ENCODE measurements at regions not wholly inside any gene's neighbourhood (a gene's known extent, or its start where the extent isn't known, plus 50 kb on each side); places are given as distances from the start of the nearest gene placed in this dataset.
A peak's percentile ranks its signal among the peaks of the same experiment; 100 is the strongest.

- no peaks in the 10 kb centered on the region for H3K27me3 ChIP-seq (ENCODE audit: control insufficient read depth, insufficient read depth, low read length)
- Mint-ChIP-seq H3K36me3 (no peaks in the 10 kb centered on the region), H3K9me3 (peaks cover 0 to 5% (median 2%) of the 10 kb centered on the region in 7 donors), H3K27ac (no peak overlapping the region), H3K4me1 (no peaks in the 10 kb centered on the region), H3K4me3 (peak overlapping the region in 1 of 4 donors; percentile 80), H3K27me3 (no peaks in the 10 kb centered on the region)
- DNase-seq (no peak), ATAC-seq (ENCODE audit: low read depth in 2 of 2) (no peak)
- H3K36me3 ChIP-seq (ENCODE audit: control insufficient read depth, insufficient read depth, low read length): no peaks in the 10 kb centered on the region
- H3K9me3 ChIP-seq (ENCODE audit: control insufficient read depth in 2 of 2, low read length in 2 of 2): no peaks in the 10 kb centered on the region
- no peak overlapping the region for H3K27ac ChIP-seq (ENCODE audit: insufficient read depth, low read length, poor library complexity, severe bottlenecking)
- H3K4me3 ChIP-seq (ENCODE audit: low read depth, low read length): no peak overlapping the region
- no peaks in the 10 kb centered on the region for H3K4me1 ChIP-seq (ENCODE audit: control insufficient read depth, insufficient read depth, low read length, poor library complexity, severe bottlenecking)
Observed at GRCh38 chr9:119611565-119611964, 242.3 kb upstream of the BRINP1 start.

- ATAC-seq (ENCODE audit: low read depth in 2 of 2) (no peak), DNase-seq (no peak)
- Histone ChIP-seq H3K36me3 (ENCODE audit: control insufficient read depth, insufficient read depth, low read length) (no peaks in the 10 kb centered on the region), H3K27ac (ENCODE audit: insufficient read depth, low read length, poor library complexity, severe bottlenecking) (no peak overlapping the region), H3K4me1 (ENCODE audit: control insufficient read depth, insufficient read depth, low read length, poor library complexity, severe bottlenecking) (no peaks in the 10 kb centered on the region), H3K27me3 (ENCODE audit: control insufficient read depth, insufficient read depth, low read length) (no peaks in the 10 kb centered on the region), H3K4me3 (ENCODE audit: low read depth, low read length) (no peak overlapping the region), H3K9me3 (ENCODE audit: control insufficient read depth in 2 of 2, low read length in 2 of 2) (no peaks in the 10 kb centered on the region)
- Mint-ChIP-seq H3K4me3 (no peak overlapping the region), H3K9me3 (peaks cover 0 to 7% (median 3%) of the 10 kb centered on the region in 7 donors), H3K27me3 (no peaks in the 10 kb centered on the region), H3K36me3 (no peaks in the 10 kb centered on the region), H3K4me1 (no peaks in the 10 kb centered on the region), H3K27ac (no peak overlapping the region)
Observed at GRCh38 chr9:119609277-119609971, 240.2 kb upstream of the BRINP1 start.

- H3K4me1 Mint-ChIP-seq: no peaks in the 10 kb centered on the region
- DNase-seq (no peak), ATAC-seq (ENCODE audit: low read depth in 2 of 2) (no peak)
- H3K4me3 ChIP-seq (ENCODE audit: low read depth, low read length): no peak overlapping the region
- no peak overlapping the region for H3K27ac ChIP-seq (ENCODE audit: insufficient read depth, low read length, poor library complexity, severe bottlenecking)
- H3K27me3 Mint-ChIP-seq: no peaks in the 10 kb centered on the region
- no peaks in the 10 kb centered on the region for H3K36me3 ChIP-seq (ENCODE audit: control insufficient read depth, insufficient read depth, low read length)
- peaks cover 0 to 7% (median 4%) of the 10 kb centered on the region in 7 donors for H3K9me3 Mint-ChIP-seq
- H3K27me3 ChIP-seq (ENCODE audit: control insufficient read depth, insufficient read depth, low read length): no peaks in the 10 kb centered on the region
- no peaks in the 10 kb centered on the region for H3K4me1 ChIP-seq (ENCODE audit: control insufficient read depth, insufficient read depth, low read length, poor library complexity, severe bottlenecking)
- no peaks in the 10 kb centered on the region for H3K36me3 Mint-ChIP-seq
- no peaks in the 10 kb centered on the region for H3K9me3 ChIP-seq (ENCODE audit: control insufficient read depth in 2 of 2, low read length in 2 of 2)
- H3K4me3 Mint-ChIP-seq: no peak overlapping the region
- no peak overlapping the region for H3K27ac Mint-ChIP-seq
Observed at GRCh38 chr9:119601632-119602031, 232.4 kb upstream of the BRINP1 start.

- H3K36me3 ChIP-seq (ENCODE audit: control insufficient read depth, insufficient read depth, low read length): no peaks in the 10 kb centered on the region
- no peak overlapping the region for H3K27ac ChIP-seq (ENCODE audit: insufficient read depth, low read length, poor library complexity, severe bottlenecking)
- no peak overlapping the region for H3K4me3 ChIP-seq (ENCODE audit: low read depth, low read length)
- Mint-ChIP-seq H3K27me3 (no peaks in the 10 kb centered on the region), H3K36me3 (no peaks in the 10 kb centered on the region), H3K4me3 (no peak overlapping the region), H3K27ac (no peak overlapping the region), H3K9me3 (peaks cover 1 to 5% (median 3%) of the 10 kb centered on the region in 7 donors), H3K4me1 (no peaks in the 10 kb centered on the region)
- no peaks in the 10 kb centered on the region for H3K4me1 ChIP-seq (ENCODE audit: control insufficient read depth, insufficient read depth, low read length, poor library complexity, severe bottlenecking)
- ATAC-seq (ENCODE audit: low read depth in 2 of 2): no peak
- no peaks in the 10 kb centered on the region for H3K27me3 ChIP-seq (ENCODE audit: control insufficient read depth, insufficient read depth, low read length)
- H3K9me3 ChIP-seq (ENCODE audit: control insufficient read depth in 2 of 2, low read length in 2 of 2): no peaks in the 10 kb centered on the region
- no peak for DNase-seq
Observed at GRCh38 chr9:119597499-119597898, 228.3 kb upstream of the BRINP1 start.

- peaks cover 0 to 5% (median 4%) of the 10 kb centered on the region in 7 donors for H3K9me3 Mint-ChIP-seq
- no peaks in the 10 kb centered on the region for H3K36me3 Mint-ChIP-seq
- DNase-seq (no peak), ATAC-seq (ENCODE audit: low read depth in 2 of 2) (no peak)
- Histone ChIP-seq H3K4me1 (ENCODE audit: control insufficient read depth, insufficient read depth, low read length, poor library complexity, severe bottlenecking) (no peaks in the 10 kb centered on the region), H3K27ac (ENCODE audit: insufficient read depth, low read length, poor library complexity, severe bottlenecking) (no peak overlapping the region), H3K36me3 (ENCODE audit: control insufficient read depth, insufficient read depth, low read length) (no peaks in the 10 kb centered on the region), H3K9me3 (ENCODE audit: control insufficient read depth in 2 of 2, low read length in 2 of 2) (no peaks in the 10 kb centered on the region), H3K4me3 (ENCODE audit: low read depth, low read length) (no peak overlapping the region), H3K27me3 (ENCODE audit: control insufficient read depth, insufficient read depth, low read length) (no peaks in the 10 kb centered on the region)
- H3K27ac Mint-ChIP-seq: no peak overlapping the region
- no peaks in the 10 kb centered on the region for H3K27me3 Mint-ChIP-seq
- no peak overlapping the region for H3K4me3 Mint-ChIP-seq
- no peaks in the 10 kb centered on the region for H3K4me1 Mint-ChIP-seq
Observed at GRCh38 chr9:119596703-119597102, 227.5 kb upstream of the BRINP1 start.

- no peaks in the 10 kb centered on the region for H3K4me1 ChIP-seq (ENCODE audit: control insufficient read depth, insufficient read depth, low read length, poor library complexity, severe bottlenecking)
- no peaks in the 10 kb centered on the region for H3K4me1 Mint-ChIP-seq
Observed at GRCh38 chr9:119588874-119589744, 219.9 kb upstream of the BRINP1 start.

GRCh38 chr9:119577881-119578280, 208.6 kb upstream of the BRINP1 start:
- no peak overlapping the region for H3K27ac Mint-ChIP-seq

More at GRCh38 chr9:119588874-119589744, 219.9 kb upstream of the BRINP1 start:
- Histone ChIP-seq H3K27ac (ENCODE audit: insufficient read depth, low read length, poor library complexity, severe bottlenecking) (no peak overlapping the region), H3K4me3 (ENCODE audit: low read depth, low read length) (no peak overlapping the region), H3K36me3 (ENCODE audit: control insufficient read depth, insufficient read depth, low read length) (no peaks in the 10 kb centered on the region), H3K9me3 (ENCODE audit: control insufficient read depth in 2 of 2, low read length in 2 of 2) (no peaks in the 10 kb centered on the region), H3K27me3 (ENCODE audit: control insufficient read depth, insufficient read depth, low read length) (no peaks in the 10 kb centered on the region)
- Mint-ChIP-seq H3K4me3 (no peak overlapping the region), H3K27ac (no peak overlapping the region), H3K9me3 (peaks cover 2 to 8% (median 3%) of the 10 kb centered on the region in 7 donors), H3K36me3 (no peaks in the 10 kb centered on the region), H3K27me3 (no peaks in the 10 kb centered on the region)
- ATAC-seq (ENCODE audit: low read depth in 2 of 2) (no peak), DNase-seq (no peak)

More at GRCh38 chr9:119577881-119578280, 208.6 kb upstream of the BRINP1 start:
- no peak for DNase-seq
- H3K4me1 Mint-ChIP-seq: no peaks in the 10 kb centered on the region
- H3K27ac ChIP-seq (ENCODE audit: insufficient read depth, low read length, poor library complexity, severe bottlenecking): no peak overlapping the region
- H3K9me3 Mint-ChIP-seq: peaks cover 0 to 3% (median 0%) of the 10 kb centered on the region in 7 donors
- no peaks in the 10 kb centered on the region for H3K36me3 ChIP-seq (ENCODE audit: control insufficient read depth, insufficient read depth, low read length)
- no peaks in the 10 kb centered on the region for H3K9me3 ChIP-seq (ENCODE audit: control insufficient read depth in 2 of 2, low read length in 2 of 2)
- H3K4me3 Mint-ChIP-seq: no peak overlapping the region
- H3K4me1 ChIP-seq (ENCODE audit: control insufficient read depth, insufficient read depth, low read length, poor library complexity, severe bottlenecking): no peaks in the 10 kb centered on the region
- H3K27me3 Mint-ChIP-seq: no peaks in the 10 kb centered on the region
- H3K4me3 ChIP-seq (ENCODE audit: low read depth, low read length): no peak overlapping the region
- H3K36me3 Mint-ChIP-seq: no peaks in the 10 kb centered on the region
- no peak for ATAC-seq (ENCODE audit: low read depth in 2 of 2)
- no peaks in the 10 kb centered on the region for H3K27me3 ChIP-seq (ENCODE audit: control insufficient read depth, insufficient read depth, low read length)
